ENCODE measurements at regions not wholly inside any gene's neighbourhood (a gene's known extent, or its start where the extent isn't known, plus 50 kb on each side); places are given as distances from the start of the nearest gene placed in this dataset.
A peak's percentile ranks its signal among the peaks of the same experiment; 100 is the strongest.

- DNase-seq (ENCODE audit: low spot score), result no peak
- WGBS, result 93% methylated on average over 2 of the region's 2 CpGs
- no peaks in the 10 kb centered on the region for H3K4me1 ChIP-seq (replicated peaks)
- H3K9me3 ChIP-seq, result no peaks in the 10 kb centered on the region
- H3K36me3 ChIP-seq, result no peaks in the 10 kb centered on the region
- H3K4me3 ChIP-seq, result no peak overlapping the region
- no peak overlapping the region for H3K27ac ChIP-seq
- TF ChIP-seq POLR2AphosphoS5 (IDR thresholded peaks at IDR 0.05) (no peak), POLR2A (IDR thresholded peaks at IDR 0.05) (no peak), CTCF (IDR thresholded peaks at IDR 0.05) (no peak)
- intact Hi-C loops (cut with DNase I), result loop anchor here (10.0 kb wide), 1 partner anchor 161 kb away; no protein-coding TSS in a partner anchor
- H3K27me3 ChIP-seq (replicated peaks; ENCODE audit: insufficient read depth), result no peaks in the 10 kb centered on the region
Measured at GRCh38 chr9:4926239-4926638, 58.8 kb upstream of the JAK2 start.

- TF ChIP-seq POLR2A (IDR thresholded peaks at IDR 0.05) (no peak), POLR2AphosphoS5 (IDR thresholded peaks at IDR 0.05) (no peak)
- no peak overlapping the region for H3K4me3 ChIP-seq
- no peaks in the 10 kb centered on the region for H3K9me3 ChIP-seq
- H3K27me3 ChIP-seq (replicated peaks; ENCODE audit: insufficient read depth), result no peaks in the 10 kb centered on the region
- no peak for DNase-seq (ENCODE audit: low spot score)
- no peak overlapping the region for H3K27ac ChIP-seq
- H3K4me1 ChIP-seq (replicated peaks), result no peaks in the 10 kb centered on the region
- no peaks in the 10 kb centered on the region for H3K36me3 ChIP-seq
- WGBS, result 69% methylated on average over 4 of the region's 4 CpGs
- intact Hi-C loops (cut with DNase I), result loop anchor here (10.0 kb wide), 1 partner anchor 162 kb away; no protein-coding TSS in a partner anchor
Measured at GRCh38 chr9:4927043-4927471, 58.0 kb upstream of the JAK2 start.

- no peak overlapping the region for H3K4me3 ChIP-seq
- H3K27me3 ChIP-seq (replicated peaks; ENCODE audit: insufficient read depth), result no peaks in the 10 kb centered on the region
- intact Hi-C loops (cut with DNase I), result loop anchor here (10.0 kb wide), 1 partner anchor 163 kb away; no protein-coding TSS in a partner anchor
- no peak for DNase-seq (ENCODE audit: low spot score)
- H3K9me3 ChIP-seq, result no peaks in the 10 kb centered on the region
- 85% methylated on average over 5 of the region's 5 CpGs for WGBS
- H3K4me1 ChIP-seq (replicated peaks), result peaks cover 3% of the 10 kb centered on the region
- no peaks in the 10 kb centered on the region for H3K36me3 ChIP-seq
- TF ChIP-seq POLR2A (IDR thresholded peaks at IDR 0.05), result no peak
- TF ChIP-seq CTCF (IDR thresholded peaks at IDR 0.05), result no peak
- TF ChIP-seq POLR2AphosphoS5 (IDR thresholded peaks at IDR 0.05), result no peak
- H3K27ac ChIP-seq, result no peak overlapping the region
Measured at GRCh38 chr9:4927701-4928100, 57.4 kb upstream of the JAK2 start.

GRCh38 chr9:4929917-4930316 lies 55.2 kb upstream of the JAK2 start:
- Histone ChIP-seq H3K4me3 (no peak overlapping the region), H3K36me3 (no peaks in the 10 kb centered on the region), H3K27ac (no peak overlapping the region), H3K9me3 (no peaks in the 10 kb centered on the region), H3K4me1 (replicated peaks) (peaks cover 4% of the 10 kb centered on the region), H3K27me3 (replicated peaks; ENCODE audit: insufficient read depth) (no peaks in the 10 kb centered on the region)
- WGBS, result 71% methylated on average over 2 of the region's 2 CpGs
- DNase-seq (ENCODE audit: low spot score), result no peak
- no peak for TF ChIP-seq POLR2A (IDR thresholded peaks at IDR 0.05)
- intact Hi-C loops (cut with DNase I), result loop anchor here (5.0 to 10.0 kb wide), 2 partner anchors 52 to 165 kb away; no protein-coding TSS in a partner anchor

- peaks cover 4% of the 10 kb centered on the region for H3K4me1 ChIP-seq (replicated peaks)
- no peaks in the 10 kb centered on the region for H3K36me3 ChIP-seq
- no peak overlapping the region for H3K4me3 ChIP-seq
- H3K9me3 ChIP-seq, result no peaks in the 10 kb centered on the region
- H3K27ac ChIP-seq, result peak overlapping the region; percentile 12 to 62
- intact Hi-C loops (cut with DNase I), result loop anchor here (5.0 kb wide), 1 partner anchor 50 kb away; no protein-coding TSS in a partner anchor
- TF ChIP-seq POLR2AphosphoS5 (IDR thresholded peaks at IDR 0.05) (no peak), CTCF (IDR thresholded peaks at IDR 0.05) (no peak), POLR2A (IDR thresholded peaks at IDR 0.05) (no peak)
- 51% methylated on average over 4 of the region's 4 CpGs for WGBS
- no peaks in the 10 kb centered on the region for H3K27me3 ChIP-seq (replicated peaks; ENCODE audit: insufficient read depth)
- DNase-seq (ENCODE audit: low spot score), result no peak
Measured at GRCh38 chr9:4932681-4933080, 52.4 kb upstream of the JAK2 start.

GRCh38 chr9:4933177-4933576 lies 51.9 kb upstream of the JAK2 start:
- intact Hi-C loops (cut with DNase I), result loop anchor here (5.0 kb wide), 1 partner anchor 49 kb away; no protein-coding TSS in a partner anchor
- no peak overlapping the region for H3K4me3 ChIP-seq
- TF ChIP-seq CTCF (IDR thresholded peaks at IDR 0.05) (peak in 1 of 4 experiments; percentile 1), POLR2A (IDR thresholded peaks at IDR 0.05) (no peak), POLR2AphosphoS5 (IDR thresholded peaks at IDR 0.05) (peak; percentile 79)
- peak overlapping the region; percentile 53 to 62 for H3K27ac ChIP-seq
- no peaks in the 10 kb centered on the region for H3K9me3 ChIP-seq
- H3K27me3 ChIP-seq (replicated peaks; ENCODE audit: insufficient read depth), result no peaks in the 10 kb centered on the region
- H3K36me3 ChIP-seq, result no peaks in the 10 kb centered on the region
- 30% methylated on average over 4 of the region's 4 CpGs for WGBS
- peak; percentile 75 for DNase-seq (ENCODE audit: low spot score)
- peaks cover 4% of the 10 kb centered on the region for H3K4me1 ChIP-seq (replicated peaks)
